Right atrium auricular region (tissue), 2 donors: ENCODE measurements at regions not wholly inside any gene's neighbourhood (a gene's known extent, or its start where the extent isn't known, plus 50 kb on each side); places are given as distances from the start of the nearest gene placed in this dataset.

Experiments
- DNase-seq: peaks from one replicate; pipeline ENCODE4 v3.0.0-alpha.2; 2019; ENCODE audit warnings: low spot score
- H3K27ac ChIP-seq, 2 donors: fragments of 200-600 bp; sonication (generic); 1 replicate in 1 of 2; 2 replicates in 1 of 2; pipeline ENCODE4 v1.5.1; 2016 to 2019
- H3K27me3 ChIP-seq, 2 donors: fragments of 200-600 bp; sonication (generic); one replicate each; pipeline versions ENCODE4 v1.5.1 to v1.6.0; 2017 to 2019
- H3K36me3 ChIP-seq: fragments of 200-600 bp; sonication (generic); one replicate; pipeline ENCODE4 v1.5.1; 2016
- H3K4me1 ChIP-seq, 2 donors: fragments of 200-600 bp; sonication (generic); one replicate each; pipeline versions ENCODE4 v1.5.1 to v1.6.0; 2017 to 2019
- H3K4me3 ChIP-seq, 2 donors: fragments of 200-600 bp; sonication (generic); 1 replicate in 1 of 2; 2 replicates in 1 of 2; pipeline ENCODE4 v1.5.1; 2017 to 2019; ENCODE audit warnings: mild to moderate bottlenecking in 1 of 2, moderate library complexity in 1 of 2
- H3K9me3 ChIP-seq, 2 donors: fragments of 200-600 bp; sonication (generic); one replicate each; pipeline ENCODE4 v1.5.1; 2019
- CTCF ChIP-seq, 2 donors: fragments of 200-600 bp; sonication (generic); IDR thresholded peaks; one replicate each; pipeline ENCODE4 v1.5.1; 2019; ENCODE audit warnings: antibody characterized with exemption in 2 of 2

GRCh38 chr14:97106166-97106565, 309.0 kb downstream of the VRK1 start:
- Histone ChIP-seq H3K36me3 (no peaks in the 10 kb centered on the region), H3K4me3 (no peak overlapping the region), H3K4me1 (no peaks in the 10 kb centered on the region), H3K27ac (no peak overlapping the region), H3K9me3 (peaks cover 0 to 15% of the 10 kb centered on the region in 2 donors), H3K27me3 (no peaks in the 10 kb centered on the region)
- no peak for DNase-seq
- TF ChIP-seq CTCF (IDR thresholded peaks at IDR 0.05) = no peak

- Histone ChIP-seq H3K36me3 (no peaks in the 10 kb centered on the region), H3K27ac (no peak overlapping the region), H3K4me3 (no peak overlapping the region), H3K9me3 (peaks cover 0 to 15% of the 10 kb centered on the region in 2 donors), H3K27me3 (no peaks in the 10 kb centered on the region), H3K4me1 (no peaks in the 10 kb centered on the region)
- no peak for TF ChIP-seq CTCF (IDR thresholded peaks at IDR 0.05)
- DNase-seq = no peak
Observed at GRCh38 chr14:97106609-97107008, 309.4 kb downstream of the VRK1 start.

- H3K4me1 ChIP-seq = no peaks in the 10 kb centered on the region
- no peak overlapping the region for H3K4me3 ChIP-seq
- TF ChIP-seq CTCF (IDR thresholded peaks at IDR 0.05) = no peak
- H3K36me3 ChIP-seq = no peaks in the 10 kb centered on the region
- H3K27ac ChIP-seq = no peak overlapping the region
- peaks cover 0 to 15% of the 10 kb centered on the region in 2 donors for H3K9me3 ChIP-seq
- no peaks in the 10 kb centered on the region for H3K27me3 ChIP-seq
- DNase-seq = no peak
Observed at GRCh38 chr14:97107080-97107479, 309.9 kb downstream of the VRK1 start.

- TF ChIP-seq CTCF (IDR thresholded peaks at IDR 0.05) = no peak
- no peak for DNase-seq
- Histone ChIP-seq H3K9me3 (peaks cover 0 to 15% of the 10 kb centered on the region in 2 donors), H3K4me1 (no peaks in the 10 kb centered on the region), H3K27ac (no peak overlapping the region), H3K4me3 (no peak overlapping the region), H3K36me3 (no peaks in the 10 kb centered on the region), H3K27me3 (no peaks in the 10 kb centered on the region)
Observed at GRCh38 chr14:97107760-97108159, 310.6 kb downstream of the VRK1 start.

GRCh38 chr14:97109234-97109633, 312.1 kb downstream of the VRK1 start:
- peaks cover 0 to 15% of the 10 kb centered on the region in 2 donors for H3K9me3 ChIP-seq
- H3K4me1 ChIP-seq = no peaks in the 10 kb centered on the region
- H3K27ac ChIP-seq = no peak overlapping the region
- no peak for TF ChIP-seq CTCF (IDR thresholded peaks at IDR 0.05)
- DNase-seq = no peak
- no peaks in the 10 kb centered on the region for H3K27me3 ChIP-seq
- H3K36me3 ChIP-seq = no peaks in the 10 kb centered on the region
- no peak overlapping the region for H3K4me3 ChIP-seq

- no peaks in the 10 kb centered on the region for H3K36me3 ChIP-seq
- no peaks in the 10 kb centered on the region for H3K4me1 ChIP-seq
- H3K9me3 ChIP-seq = peaks cover 0 to 15% of the 10 kb centered on the region in 2 donors
- TF ChIP-seq CTCF (IDR thresholded peaks at IDR 0.05) = no peak
- DNase-seq = no peak
- H3K27ac ChIP-seq = no peak overlapping the region
- no peak overlapping the region for H3K4me3 ChIP-seq
- no peaks in the 10 kb centered on the region for H3K27me3 ChIP-seq
Observed at GRCh38 chr14:97113339-97113738, 316.2 kb downstream of the VRK1 start.
